Medulla oblongata (tissue), 1 donor: ENCODE measurements at regions not wholly inside any gene's neighbourhood (a gene's known extent, or its start where the extent isn't known, plus 50 kb on each side); places are given as distances from the start of the nearest gene placed in this dataset.

Experiments used
- DNase-seq: peaks from one replicate; pipeline ENCODE4 v3.0.0-alpha.2; 2015; ENCODE audit errors: extremely low spot score

DNA sequence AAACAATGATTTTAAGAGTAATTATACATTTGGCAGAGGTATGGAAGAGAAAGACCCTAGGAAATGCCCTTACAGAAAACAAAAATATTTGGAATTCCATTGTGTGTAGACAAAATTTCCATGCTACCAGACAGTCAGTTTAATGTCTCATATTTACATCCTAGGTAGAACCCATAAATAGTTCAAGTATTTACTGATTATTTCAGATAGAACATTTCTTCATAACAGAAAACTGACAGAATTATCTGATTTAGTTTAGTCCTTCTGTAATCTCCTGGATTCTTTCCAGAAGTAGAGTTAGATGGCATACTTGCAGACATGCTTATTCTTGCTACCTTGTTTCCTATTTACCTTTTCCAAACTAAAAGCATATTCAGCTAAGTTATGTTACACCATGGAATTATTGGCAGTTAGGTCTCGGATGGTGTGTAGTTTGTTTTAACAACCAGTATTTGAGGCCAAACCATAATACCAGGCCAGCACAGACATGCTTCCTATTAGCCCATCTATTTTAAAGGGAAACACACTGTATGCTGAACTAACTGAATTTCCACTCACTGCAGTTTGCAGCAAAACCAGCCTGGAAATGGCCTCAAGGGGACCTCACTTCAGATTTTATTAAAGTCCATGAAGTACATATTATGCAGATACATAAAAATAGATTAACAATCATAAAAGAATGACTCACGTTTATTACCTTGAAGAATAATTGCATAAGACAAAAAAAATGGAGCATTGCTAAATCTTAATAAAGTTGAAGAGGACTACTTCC is 126.6 kb upstream of the LRIG3 start:
- no peak for DNase-seq

DNA sequence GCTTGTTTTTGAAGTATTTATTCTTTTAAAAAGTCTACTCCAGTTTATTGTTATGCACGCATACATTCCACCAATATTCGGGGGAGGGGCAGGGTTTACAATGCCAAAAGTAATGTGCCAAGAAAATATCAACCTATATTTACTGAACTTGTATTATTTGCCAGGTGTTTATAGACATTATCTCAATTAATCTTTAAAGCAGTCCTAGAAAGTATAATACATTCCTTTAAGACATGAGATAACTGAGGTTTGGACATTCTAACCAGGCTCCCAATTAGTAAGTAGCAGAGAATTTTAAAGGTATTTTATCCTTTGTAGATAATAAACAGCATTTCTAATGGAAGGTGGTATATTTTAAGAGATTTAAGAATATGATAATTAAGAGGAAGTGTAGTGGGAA is 124.5 kb upstream of the LRIG3 start:
- no peak for DNase-seq

DNA sequence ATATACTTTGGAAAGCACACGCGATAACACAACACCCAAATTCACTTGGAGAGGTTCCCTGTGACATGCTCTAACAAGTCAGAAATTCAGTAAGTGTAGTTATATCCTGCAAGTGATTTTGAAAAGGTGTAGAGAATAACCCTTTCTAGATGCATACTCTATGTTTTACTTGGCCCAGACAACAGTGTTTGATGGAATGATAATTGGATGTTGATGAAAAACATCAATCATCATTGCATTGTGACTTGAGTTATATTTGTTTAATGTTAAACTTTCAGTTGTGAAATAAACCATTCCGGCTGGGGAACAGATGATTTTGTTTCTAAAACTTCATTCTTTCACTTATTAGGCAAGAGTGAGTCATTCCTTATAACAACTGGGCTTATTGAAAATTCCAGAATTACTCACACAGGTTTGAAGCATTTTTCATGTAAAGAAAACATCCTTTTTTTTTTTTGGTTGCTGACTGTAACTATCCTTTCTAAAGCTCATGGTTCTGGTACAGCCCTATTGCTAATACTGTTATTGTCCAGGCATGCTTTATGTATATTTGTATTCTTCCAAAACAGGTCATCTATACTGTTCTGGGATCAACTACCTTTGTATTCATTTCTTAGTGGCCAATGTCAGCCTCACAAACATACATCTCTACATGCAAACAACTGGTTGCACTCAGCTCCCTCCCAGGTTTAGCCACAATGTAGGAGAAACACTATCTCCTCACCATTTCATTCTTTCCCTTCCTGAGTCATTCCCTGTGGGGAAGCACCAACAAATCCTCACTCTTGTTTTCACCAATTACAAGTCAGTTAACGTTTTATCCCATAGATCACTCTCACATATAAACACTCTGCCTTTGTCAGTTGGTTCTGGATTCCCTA is 121.2 kb upstream of the LRIG3 start:
- DNase-seq = no peak

DNA sequence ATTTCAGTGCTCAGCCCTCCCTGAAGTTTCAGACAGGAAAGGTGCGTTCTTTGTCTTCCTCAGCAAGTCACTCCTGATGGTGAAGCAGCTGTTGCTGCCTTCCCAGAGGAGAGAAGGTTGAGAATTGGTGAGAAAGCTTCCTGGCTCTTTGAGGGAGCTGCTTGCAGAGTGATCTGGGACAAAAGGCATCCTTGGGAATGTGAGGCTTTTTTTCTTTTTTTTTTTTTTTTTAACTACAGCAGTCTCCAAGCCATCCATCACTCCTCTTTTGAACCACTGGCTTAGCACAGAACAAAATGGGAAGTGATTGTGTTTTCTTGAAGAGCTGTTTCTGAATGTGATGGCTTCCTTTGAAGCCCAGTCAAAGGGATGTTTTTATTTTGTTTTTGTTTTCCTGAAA is 120.4 kb upstream of the LRIG3 start:
- DNase-seq = no peak

DNA sequence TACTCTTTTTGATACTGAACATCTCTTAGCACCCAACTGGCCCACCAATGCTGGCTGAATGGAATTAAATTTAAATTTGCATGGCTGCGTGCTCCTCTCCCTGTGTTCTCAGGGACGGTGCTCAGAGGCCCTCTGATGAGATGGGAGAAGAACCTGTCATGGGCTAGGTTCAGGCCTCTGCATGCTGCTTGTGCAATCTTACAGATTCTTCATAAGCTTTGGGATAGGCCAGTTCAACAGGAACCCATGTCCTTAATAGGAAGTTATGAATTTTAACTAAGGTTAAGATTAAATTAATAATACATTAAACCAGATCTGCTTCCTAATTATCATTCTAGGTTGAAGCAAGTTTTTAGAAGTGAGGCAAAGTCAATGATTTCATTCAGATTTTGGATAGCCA is 119.7 kb upstream of the LRIG3 start:
- DNase-seq = no peak

DNA sequence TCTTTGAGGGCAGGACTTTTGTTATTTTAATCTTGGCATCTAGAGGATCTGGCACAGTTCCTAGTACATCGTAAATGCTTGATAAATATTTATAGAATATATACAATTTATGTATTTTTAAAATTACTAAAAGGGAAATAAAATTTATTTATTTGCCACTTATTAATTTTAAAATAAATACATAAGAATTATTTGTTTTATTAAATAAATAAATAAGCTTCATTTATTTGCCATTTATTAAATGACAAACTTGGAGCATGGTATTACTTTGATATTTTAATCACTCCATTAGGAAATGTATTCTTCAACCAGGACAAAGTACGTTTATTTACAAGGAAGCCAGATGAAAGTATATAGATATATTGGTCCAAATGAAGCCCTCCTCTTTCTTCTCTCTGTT is 118.7 kb upstream of the LRIG3 start:
- no peak for DNase-seq

DNA sequence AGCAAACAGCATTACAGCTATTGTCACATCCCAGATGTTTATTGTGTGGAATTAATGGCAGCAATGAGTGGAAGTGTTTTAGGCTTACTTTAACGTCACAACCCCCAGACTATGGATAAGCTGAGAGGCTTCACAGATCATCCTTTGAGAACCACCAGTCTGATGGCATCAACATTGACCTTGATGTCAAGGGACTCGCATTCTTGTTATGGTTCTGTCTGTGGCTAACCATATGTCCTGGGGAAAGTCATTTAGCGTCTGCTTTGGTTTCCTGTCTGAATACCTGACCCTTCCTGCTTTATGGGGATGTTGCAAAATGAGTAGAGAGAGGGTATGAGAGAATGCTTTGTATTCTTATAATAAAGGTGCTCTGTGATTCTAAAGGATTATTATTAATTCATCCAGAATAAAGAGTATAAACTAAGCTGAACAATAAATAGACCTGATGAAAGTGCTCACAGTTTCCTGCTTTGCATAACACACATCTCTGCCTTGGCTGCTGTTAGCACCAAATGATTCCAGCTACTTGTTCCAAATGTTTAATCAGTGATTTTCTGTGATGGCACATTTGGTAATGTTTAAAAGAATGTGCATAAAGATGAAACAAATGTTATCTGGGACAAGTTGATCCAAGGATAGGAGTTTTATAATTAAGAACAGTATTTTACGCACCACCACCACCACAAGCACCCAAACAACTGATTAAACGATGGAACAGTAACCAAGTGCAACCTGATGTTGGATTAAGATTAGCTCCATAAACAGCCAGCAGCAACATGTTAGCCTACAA is 116.9 kb upstream of the LRIG3 start:
- no peak for DNase-seq

DNA sequence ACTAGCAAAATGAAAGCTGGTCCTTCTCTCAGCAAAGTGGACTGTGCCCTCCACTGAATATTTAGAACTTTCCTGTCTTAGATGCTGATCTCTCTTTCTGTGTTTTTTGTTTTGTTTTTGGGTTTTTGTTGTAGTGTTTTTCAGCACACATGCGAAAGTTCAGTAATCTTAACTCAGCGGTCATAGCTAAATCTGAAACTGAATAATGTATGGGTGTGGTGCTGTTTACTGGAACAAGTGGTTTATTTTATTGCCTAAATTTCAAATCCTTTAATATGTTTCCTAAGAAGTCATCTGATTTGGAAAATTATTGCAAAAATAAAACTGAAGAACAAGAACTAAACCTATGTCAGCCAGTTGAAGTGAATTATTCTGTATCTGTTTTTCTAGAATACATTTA is 116.0 kb upstream of the LRIG3 start:
- no peak for DNase-seq

DNA sequence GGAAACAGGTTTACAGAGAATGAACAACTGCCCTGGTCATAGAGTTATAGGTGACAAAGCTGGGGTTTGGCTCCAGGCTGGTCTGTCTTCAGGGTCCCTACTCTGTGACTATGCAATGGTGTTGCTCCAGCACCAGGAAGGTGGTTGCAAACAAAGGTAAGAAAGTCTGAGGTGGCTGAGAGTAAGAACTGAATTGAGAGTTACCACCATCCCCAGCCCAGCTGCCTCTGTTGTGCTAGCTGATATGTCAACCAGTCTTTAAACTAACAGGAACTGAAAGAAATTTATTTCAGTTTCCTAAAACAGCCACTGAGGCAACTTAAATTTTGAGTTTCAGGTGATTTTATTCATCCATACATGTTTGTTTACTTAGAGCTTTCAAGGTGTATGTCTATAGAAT is 111.0 kb upstream of the LRIG3 start:
- no peak for DNase-seq

DNA sequence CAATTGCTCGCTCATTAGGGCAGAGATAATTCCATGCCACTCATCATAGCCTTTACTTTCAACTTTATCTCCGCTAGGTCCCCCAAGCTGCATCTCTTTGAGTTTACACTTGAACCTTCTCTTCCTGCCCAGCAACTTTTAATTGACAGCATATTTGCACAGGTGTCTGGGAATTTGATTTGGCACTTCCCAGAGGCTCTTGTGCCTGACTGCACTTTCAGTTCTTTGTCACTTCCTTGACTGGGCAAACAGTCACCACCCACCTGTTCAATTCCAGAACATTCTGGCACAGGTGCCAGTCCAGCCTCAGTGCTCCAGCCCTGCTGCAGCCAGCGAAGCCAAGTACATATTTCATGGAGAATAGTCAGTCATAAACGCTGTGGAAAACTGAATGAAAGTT is 110.1 kb upstream of the LRIG3 start:
- no peak for DNase-seq

DNA sequence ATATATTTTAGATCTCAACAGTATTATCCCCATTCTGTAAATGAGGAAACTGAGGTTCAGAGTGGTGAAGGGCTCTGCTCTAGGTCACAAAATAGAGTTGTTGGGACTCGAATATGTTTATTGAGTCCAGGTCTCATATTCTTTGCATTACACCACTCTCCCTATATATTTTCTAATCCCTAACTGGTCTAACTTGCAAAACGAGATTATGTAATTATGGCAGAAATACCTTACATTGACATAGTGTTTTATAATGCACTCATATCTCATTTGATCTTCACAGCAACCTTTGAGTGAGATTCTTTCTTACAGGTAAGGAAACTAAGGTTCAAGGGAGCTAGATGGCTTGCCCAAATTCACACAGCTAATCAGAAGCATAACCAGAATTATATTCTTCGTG is 106.9 kb upstream of the LRIG3 start:
- DNase-seq = no peak

DNA sequence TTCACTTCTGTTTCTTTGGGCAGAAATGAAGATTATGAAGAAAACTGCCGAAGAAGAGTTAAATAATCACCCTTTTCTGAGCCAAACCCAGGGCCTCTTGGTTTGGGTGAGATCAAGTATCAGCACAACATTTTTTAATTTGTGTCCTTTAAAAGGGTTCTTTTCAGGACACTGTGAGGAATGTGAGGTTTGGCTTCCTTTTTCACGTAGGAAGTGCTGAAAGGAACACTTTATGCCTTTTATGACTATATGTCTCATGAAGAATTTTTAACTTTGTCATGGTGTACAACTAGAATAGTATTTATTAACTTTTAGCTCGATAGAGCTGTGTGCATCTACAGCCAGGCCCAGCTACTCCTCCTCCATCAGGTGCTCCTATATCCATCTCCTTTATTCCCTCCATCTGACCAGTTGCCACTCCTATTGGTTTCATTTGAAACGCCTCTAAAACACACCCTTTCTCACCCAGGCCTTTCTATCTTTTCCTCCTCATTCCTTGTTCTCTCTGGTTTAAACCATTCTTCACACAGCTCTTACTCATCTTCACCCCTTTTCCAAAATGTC is 103.6 kb upstream of the LRIG3 start:
- no peak for DNase-seq

DNA sequence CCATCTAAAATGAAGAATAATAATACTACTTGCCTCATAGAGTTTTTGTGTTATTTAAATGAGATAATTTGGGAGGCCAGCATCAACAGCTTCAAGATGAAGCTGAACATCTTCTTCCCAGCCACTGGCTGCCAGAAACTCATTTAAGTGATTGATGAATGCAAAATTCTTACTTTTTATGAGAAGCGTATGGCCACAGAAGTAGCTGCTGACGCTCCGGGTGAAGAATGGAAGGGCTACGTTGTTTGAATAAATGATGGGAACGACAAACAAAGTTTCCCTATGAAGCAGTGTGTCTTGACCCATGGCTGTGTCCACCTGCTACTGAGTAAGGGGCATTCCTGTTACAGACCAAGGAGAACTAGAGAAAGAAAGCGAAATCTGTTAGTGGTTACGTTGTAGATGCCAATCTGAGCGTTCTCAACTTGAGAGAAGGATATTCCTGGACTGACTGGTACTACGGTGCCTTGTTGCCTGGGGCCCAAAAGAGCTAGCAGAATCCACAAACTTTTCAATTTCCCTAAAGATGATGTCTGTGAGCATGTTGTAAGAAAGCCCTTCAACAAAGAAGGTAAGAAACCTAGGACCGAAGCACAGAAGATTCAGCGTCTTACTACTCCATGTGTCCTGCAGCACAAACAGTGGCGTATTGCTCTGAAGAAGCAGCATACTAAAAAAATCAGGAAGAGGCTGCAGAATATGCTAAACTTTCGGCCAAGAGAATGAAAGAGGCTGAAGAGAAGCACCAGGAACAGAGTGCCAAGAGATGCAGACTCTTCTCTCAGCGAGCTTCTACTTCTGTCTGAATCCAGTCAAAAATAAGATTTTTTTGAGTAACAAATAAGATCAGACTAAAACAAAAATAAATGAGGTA is 100.0 kb upstream of the LRIG3 start:
- no peak for DNase-seq

DNA sequence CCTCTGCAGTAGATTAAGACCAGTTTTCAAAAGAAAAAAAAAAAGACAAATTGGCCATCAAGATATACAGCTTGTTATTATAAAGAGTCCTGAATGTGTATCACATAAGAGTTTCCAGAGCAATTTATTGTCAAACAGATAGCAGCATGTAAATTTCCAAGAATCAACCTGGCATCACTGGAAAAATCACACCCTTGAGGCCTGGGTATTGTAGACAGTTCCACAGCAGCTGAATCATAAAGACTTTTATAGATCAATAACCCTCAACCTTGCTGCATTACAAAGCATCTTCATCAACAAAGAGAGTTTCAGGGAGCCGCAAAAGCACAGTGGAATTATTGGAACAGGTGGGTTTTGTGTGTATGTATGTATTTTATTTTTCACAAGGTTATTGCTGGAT is 94.6 kb upstream of the LRIG3 start:
- DNase-seq = no peak

DNA sequence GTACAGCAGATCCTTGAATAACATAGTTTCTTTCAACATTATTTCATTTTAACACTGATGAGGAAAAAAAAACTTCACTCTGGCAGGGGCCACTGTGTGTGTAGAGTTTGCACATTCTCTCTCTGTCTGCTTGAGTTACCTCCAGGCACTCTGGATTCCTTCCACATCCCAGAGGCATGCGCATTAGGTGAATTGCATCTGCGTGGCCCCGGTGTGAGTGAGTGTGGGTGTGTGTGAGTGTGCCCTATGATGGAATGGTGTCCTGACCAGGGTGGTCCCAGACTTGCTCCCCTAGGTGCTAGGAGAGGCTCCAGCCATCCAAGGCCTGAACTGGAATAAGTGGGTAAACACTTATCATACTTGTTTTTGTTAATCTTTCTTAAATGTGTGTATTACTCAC is 90.6 kb upstream of the LRIG3 start:
- DNase-seq = no peak

DNA sequence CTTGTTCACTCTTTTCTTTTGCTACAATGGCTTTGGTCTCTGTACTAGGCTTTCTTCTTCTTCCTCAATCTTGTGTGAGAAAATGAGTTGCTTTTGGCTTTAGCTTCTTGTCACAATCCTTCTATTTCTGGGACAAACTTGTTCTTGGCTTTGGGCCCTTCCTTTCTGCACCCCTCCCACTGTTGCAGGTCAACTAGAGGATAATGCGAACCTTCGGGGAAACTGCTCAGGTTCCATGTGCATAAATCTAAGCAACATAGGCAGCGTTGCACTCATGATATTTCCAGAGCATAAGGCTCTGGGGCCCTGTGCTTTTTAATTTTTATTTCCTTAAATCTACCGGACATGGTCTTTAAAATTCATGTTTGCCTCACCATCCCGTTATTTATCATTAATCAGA is 89.8 kb upstream of the LRIG3 start:
- DNase-seq = no peak

DNA sequence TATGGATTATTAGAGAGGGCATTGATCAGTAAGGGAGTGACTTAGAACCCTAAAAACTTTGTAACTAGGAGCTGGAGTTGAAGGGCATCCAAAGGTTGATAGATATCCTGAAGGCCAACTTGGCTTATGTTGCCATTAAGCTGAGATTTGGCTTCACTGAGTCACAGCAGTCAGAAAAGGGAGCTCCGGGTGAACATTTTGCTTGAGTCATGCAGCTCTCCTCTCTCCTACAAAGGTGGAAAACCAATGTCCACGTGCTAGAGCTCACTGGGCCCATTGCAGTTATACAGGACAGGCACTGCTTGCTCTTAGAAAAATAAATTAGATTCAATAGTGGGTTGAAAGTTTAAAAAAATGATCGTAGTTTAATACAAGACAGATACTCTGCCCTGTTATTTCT is 87.3 kb upstream of the LRIG3 start:
- no peak for DNase-seq

DNA sequence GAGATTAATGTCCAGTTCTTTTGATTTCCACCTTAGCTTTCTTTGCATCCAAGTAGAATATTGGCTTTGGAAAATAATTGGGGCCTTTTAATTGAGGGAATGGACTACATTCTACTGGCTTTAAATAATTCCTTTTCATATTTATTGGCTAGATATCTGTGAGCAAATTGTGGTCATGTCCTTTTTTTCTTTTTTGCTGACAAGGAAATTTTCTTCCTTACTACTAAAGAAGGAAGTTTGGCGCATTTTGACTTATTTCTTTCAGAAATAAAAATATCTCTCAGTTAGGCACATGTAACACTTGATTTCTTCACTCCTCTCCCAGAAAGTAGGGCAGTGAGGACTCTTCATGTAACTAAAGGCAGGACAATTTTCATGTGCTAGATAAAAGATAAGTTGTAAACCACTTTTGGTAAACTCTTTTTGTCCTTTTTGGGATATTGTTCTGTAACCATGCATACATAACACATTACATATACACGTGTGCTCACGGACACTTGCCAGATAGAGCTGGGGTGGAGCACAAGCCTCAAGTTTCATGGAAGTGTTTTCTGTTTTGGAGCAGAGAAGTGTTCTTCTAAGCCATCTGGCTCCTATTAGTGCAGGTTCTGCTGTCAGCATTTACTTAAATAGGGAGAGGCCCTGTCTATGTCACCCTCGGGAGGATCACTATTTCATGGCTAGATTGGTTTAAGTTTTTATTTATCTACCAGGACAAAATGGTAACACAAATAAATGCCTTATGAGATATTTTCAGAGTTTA is 85.1 kb upstream of the LRIG3 start:
- no peak for DNase-seq

DNA sequence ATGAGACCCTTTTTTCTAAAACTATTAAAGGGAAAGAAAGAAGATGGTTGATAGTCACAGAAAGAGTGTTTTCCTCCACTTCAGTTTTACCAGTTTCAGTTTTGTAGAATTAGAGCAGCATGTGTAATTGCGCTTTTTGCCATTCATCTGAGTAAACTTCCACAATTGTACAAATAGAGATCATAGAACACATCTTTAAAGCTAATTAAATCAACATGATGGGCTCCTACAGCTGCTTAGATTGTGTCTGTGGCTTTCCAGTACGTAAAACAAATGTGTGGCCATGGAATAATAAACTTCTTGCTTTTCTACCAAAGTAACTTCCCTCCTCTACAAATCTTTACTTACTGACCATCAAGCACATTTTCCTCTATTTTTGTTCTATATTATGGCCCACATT is 84.2 kb upstream of the LRIG3 start:
- no peak for DNase-seq

DNA sequence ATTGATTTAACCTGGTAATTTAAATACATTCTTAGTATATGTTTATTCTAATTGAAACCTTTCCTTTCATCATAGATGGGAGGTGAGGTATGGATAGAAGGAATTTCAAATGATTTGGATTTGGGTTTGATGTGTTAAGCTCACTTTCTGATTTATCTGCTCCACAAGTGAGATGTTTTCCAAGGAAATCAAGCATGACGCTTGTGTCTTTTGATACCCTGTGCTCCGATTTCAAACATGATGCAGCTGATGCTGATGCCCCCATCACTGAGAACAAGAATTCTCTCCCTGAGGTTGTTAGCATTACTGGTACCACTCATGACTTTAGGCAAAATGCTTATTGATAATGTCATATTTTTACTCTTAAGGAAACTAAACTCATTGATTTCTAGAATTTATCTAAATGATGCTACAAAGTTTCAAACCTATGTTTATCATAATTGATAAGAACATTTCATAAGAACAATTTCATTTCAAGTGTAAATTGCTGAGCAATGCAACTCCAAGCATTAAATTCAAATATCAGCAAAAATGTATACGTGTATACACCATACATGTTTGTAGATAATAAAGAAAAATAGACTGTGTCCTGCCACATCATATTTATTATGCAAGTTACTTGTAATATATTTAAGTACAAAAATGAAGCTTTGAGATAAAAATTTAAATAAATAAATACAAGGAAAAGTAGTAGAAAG is 75.5 kb upstream of the LRIG3 start:
- no peak for DNase-seq
